Loucy (cell line): ENCODE measurements at regions not wholly inside any gene's neighbourhood (a gene's known extent, or its start where the extent isn't known, plus 50 kb on each side); places are given as distances from the start of the nearest gene placed in this dataset.

Source experiments
- H2AFZ ChIP-seq: fragments of 200-600 bp; sonication (generic); 2 replicates; pipeline ENCODE4 v1.6.0; 2016; ENCODE audit warnings: antibody characterized with exemption, mild to moderate bottlenecking, low read length, moderate library complexity
- H3F3A ChIP-seq: fragments of 200-600 bp; 2 replicates; pipeline ENCODE4 v1.6.0; 2016; ENCODE audit warnings: antibody characterized with exemption, low read depth, mild to moderate bottlenecking
- H3K27me3 ChIP-seq: fragments of 200-600 bp; sonication (generic); 2 replicates; pipeline ENCODE4 v1.6.1; 2014; ENCODE audit warnings: low read length, mild to moderate bottlenecking; ENCODE audit not compliant: insufficient read depth, poor library complexity, severe bottlenecking
- H3K36me3 ChIP-seq: fragments of 200-600 bp; sonication (generic); 2 replicates; pipeline ENCODE4 v1.6.1; 2016; ENCODE audit warnings: low read length; ENCODE audit not compliant: insufficient read depth
- H3K4me1 ChIP-seq: fragments of 200-600 bp; sonication (generic); 2 replicates; pipeline ENCODE4 v1.5.1; 2014; ENCODE audit warnings: low read length, mild to moderate bottlenecking; ENCODE audit not compliant: insufficient read depth, poor library complexity, severe bottlenecking
- H3K4me2 ChIP-seq: fragments of 200-600 bp; sonication (generic); 2 replicates; pipeline ENCODE4 v1.6.0; 2014; ENCODE audit warnings: antibody characterized with exemption, low read length, low read depth, mild to moderate bottlenecking; ENCODE audit not compliant: poor library complexity, severe bottlenecking
- H3K4me3 ChIP-seq: fragments of 200-600 bp; sonication (generic); 2 replicates; pipeline ENCODE4 v1.5.1; 2014; ENCODE audit warnings: low read length, mild to moderate bottlenecking, mixed read lengths; ENCODE audit not compliant: poor library complexity, severe bottlenecking
- H3K79me2 ChIP-seq: fragments of 200-600 bp; sonication (generic); 2 replicates; pipeline ENCODE4 v1.6.1; 2014; ENCODE audit warnings: low read length; ENCODE audit not compliant: insufficient read depth
- H3K9ac ChIP-seq: fragments of 200-600 bp; sonication (generic); 2 replicates; pipeline ENCODE4 v1.6.0; 2014; ENCODE audit warnings: mild to moderate bottlenecking, low read depth, low read length, moderate library complexity; ENCODE audit not compliant: poor library complexity, severe bottlenecking
- H3K9me2 ChIP-seq: fragments of 200-600 bp; sonication (generic); replicated peaks from 2 replicates; pipeline ENCODE4 v1.6.1; 2016; ENCODE audit warnings: low read depth, low read length, mixed read lengths
- H3K9me3 ChIP-seq: fragments of 200-600 bp; sonication (generic); 2 replicates; pipeline ENCODE4 v1.6.1; 2014; ENCODE audit warnings: mild to moderate bottlenecking, antibody characterized with exemption, low read length, low read depth; ENCODE audit not compliant: insufficient read depth
- H4K20me1 ChIP-seq: fragments of 200-600 bp; sonication (generic); 2 replicates; pipeline ENCODE4 v1.6.0; 2014; ENCODE audit warnings: antibody characterized with exemption, low read length, mild to moderate bottlenecking; ENCODE audit not compliant: insufficient read depth, poor library complexity, severe bottlenecking
- EZH2phosphoT487 ChIP-seq: fragments of 200-600 bp; IDR thresholded peaks from 2 replicates; pipeline ENCODE4 v1.6.1; 2018; ENCODE audit warnings: antibody characterized with exemption, mild to moderate bottlenecking, moderate library complexity, borderline replicate concordance
- TF ChIP-seq, protein P1 (sequence below): fragments of 200-600 bp; sonication (generic); conservative IDR thresholded peaks from 2 replicates; pipeline ENCODE4 v1.5.1; 2014; ENCODE audit warnings: mild to moderate bottlenecking, antibody characterized with exemption, low read length

DNA sequence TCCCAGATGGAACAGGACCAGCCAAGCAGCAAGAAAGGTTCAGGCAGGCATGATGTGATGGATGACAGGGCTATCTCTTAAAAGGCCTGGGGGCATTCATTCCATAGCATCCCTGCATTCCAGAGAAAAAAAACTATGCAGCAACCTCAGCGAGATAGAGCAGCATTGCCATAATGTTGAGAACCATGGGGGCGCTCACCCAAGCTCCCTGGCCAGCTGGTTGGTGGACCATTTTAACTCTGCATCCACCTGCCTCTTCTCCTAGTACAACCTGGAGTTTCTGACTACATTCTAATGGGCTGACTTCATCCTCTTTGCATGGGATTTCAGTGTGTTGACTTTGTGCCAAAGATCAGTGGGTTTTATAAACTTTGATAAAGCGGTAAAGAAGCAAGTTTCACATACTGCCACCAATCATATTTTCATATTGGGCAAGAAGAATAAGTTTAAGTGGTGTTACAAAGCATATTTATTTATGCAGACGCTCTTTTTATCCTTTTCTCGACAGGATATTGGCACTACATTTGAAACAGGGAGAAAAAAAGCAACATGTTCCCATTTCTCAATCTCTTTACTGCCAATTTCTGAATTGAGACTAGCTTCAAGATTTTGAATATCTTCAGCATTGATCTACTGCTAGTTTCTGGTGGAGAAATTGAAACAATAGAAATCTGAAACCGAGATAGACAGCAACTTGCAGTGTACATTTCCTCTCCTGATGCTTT is 378.3 kb upstream of the WWC1 start:
- Histone ChIP-seq H3K9ac (no peak overlapping the region), H2AFZ (no peak overlapping the region), H3K27me3 (no peaks in the 10 kb centered on the region), H3K4me2 (no peak overlapping the region), H4K20me1 (no peaks in the 10 kb centered on the region), H3F3A (no peaks in the 10 kb centered on the region), H3K9me2 (no peaks in the 10 kb centered on the region), H3K36me3 (no peaks in the 10 kb centered on the region), H3K4me1 (peaks cover 2% of the 10 kb centered on the region), H3K79me2 (no peaks in the 10 kb centered on the region), H3K4me3 (no peak overlapping the region), H3K9me3 (no peaks in the 10 kb centered on the region)
- TF ChIP-seq EZH2phosphoT487, result no peak
- TF ChIP-seq, protein P1, sequence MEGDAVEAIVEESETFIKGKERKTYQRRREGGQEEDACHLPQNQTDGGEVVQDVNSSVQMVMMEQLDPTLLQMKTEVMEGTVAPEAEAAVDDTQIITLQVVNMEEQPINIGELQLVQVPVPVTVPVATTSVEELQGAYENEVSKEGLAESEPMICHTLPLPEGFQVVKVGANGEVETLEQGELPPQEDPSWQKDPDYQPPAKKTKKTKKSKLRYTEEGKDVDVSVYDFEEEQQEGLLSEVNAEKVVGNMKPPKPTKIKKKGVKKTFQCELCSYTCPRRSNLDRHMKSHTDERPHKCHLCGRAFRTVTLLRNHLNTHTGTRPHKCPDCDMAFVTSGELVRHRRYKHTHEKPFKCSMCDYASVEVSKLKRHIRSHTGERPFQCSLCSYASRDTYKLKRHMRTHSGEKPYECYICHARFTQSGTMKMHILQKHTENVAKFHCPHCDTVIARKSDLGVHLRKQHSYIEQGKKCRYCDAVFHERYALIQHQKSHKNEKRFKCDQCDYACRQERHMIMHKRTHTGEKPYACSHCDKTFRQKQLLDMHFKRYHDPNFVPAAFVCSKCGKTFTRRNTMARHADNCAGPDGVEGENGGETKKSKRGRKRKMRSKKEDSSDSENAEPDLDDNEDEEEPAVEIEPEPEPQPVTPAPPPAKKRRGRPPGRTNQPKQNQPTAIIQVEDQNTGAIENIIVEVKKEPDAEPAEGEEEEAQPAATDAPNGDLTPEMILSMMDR, result no peak

DNA sequence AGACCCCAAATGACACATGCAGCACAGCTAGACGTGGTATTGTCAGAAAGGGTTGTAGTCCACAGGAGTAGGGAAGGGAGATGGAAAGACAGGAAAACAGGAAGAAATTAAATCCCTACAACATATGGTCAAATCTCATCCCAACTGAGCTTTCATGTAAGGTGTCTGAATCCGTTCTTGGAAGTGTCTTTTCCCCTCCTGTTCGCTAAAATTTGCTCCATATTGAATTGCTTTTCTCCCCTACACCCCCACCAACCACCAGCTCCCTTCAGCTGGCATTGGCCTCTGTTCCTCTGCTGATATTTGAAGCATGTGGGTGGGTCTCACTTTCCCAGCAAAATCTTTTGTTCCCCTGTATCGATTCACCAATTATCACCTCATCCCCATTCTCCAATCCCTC is 376.2 kb upstream of the WWC1 start:
- H3K9ac ChIP-seq, result no peak overlapping the region
- H3K27me3 ChIP-seq, result no peaks in the 10 kb centered on the region
- no peaks in the 10 kb centered on the region for H4K20me1 ChIP-seq
- no peak overlapping the region for H3K4me2 ChIP-seq
- H3F3A ChIP-seq, result no peaks in the 10 kb centered on the region
- no peaks in the 10 kb centered on the region for H3K79me2 ChIP-seq
- H3K4me1 ChIP-seq, result peaks cover 2% of the 10 kb centered on the region
- no peaks in the 10 kb centered on the region for H3K9me2 ChIP-seq
- no peaks in the 10 kb centered on the region for H3K36me3 ChIP-seq
- no peak overlapping the region for H2AFZ ChIP-seq
- H3K4me3 ChIP-seq, result no peak overlapping the region
- no peaks in the 10 kb centered on the region for H3K9me3 ChIP-seq
- TF ChIP-seq, protein P1, result no peak
- no peak for TF ChIP-seq EZH2phosphoT487

DNA sequence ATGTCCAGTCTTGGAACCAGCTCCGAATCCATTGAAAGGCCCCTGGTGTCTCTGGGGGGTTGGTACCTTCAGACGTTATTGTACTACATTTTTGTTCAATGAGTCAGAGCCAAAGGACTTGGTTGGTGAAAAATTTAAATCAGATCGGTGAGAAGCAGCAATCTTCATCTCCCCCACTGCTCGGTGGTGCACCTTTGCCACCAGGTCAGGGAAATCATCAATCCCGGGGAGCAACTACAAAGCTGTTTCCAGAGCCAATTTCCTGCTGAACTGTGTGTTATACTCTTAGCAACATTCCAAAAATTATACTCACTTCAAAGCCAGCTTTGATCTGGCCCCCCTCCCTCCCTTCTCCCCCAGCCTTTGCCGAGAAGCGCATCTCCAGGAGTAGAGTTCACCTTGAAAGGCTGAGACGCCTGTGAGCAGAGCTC is 375.2 kb upstream of the WWC1 start:
- no peak overlapping the region for H2AFZ ChIP-seq
- H3K9ac ChIP-seq, result no peak overlapping the region
- no peaks in the 10 kb centered on the region for H3K9me2 ChIP-seq
- H3K4me2 ChIP-seq, result no peak overlapping the region
- H4K20me1 ChIP-seq, result no peaks in the 10 kb centered on the region
- peaks cover 2% of the 10 kb centered on the region for H3K4me1 ChIP-seq
- H3K9me3 ChIP-seq, result no peaks in the 10 kb centered on the region
- H3K4me3 ChIP-seq, result no peak overlapping the region
- no peaks in the 10 kb centered on the region for H3F3A ChIP-seq
- no peaks in the 10 kb centered on the region for H3K79me2 ChIP-seq
- no peaks in the 10 kb centered on the region for H3K36me3 ChIP-seq
- TF ChIP-seq, protein P1, result no peak
- no peak for TF ChIP-seq EZH2phosphoT487
- no peaks in the 10 kb centered on the region for H3K27me3 ChIP-seq
